K562 (cell line): ENCODE measurements at regions not wholly inside any gene's neighbourhood (a gene's known extent, or its start where the extent isn't known, plus 50 kb on each side); places are given as distances from the start of the nearest gene placed in this dataset.

Experiments
- HNRNPH1 ChIP-seq: fragments of 200-400 bp; formaldehyde crosslinking; optimal IDR thresholded peaks from 2 replicates; pipeline ENCODE3; 2017; ENCODE audit warnings: low read depth, mild to moderate bottlenecking, low read length, moderate library complexity
- HNRNPK ChIP-seq: fragments of 200-400 bp; formaldehyde crosslinking; IDR thresholded peaks from one replicate; pipeline ENCODE4 v1.6.1; 2018; ENCODE audit warnings: mild to moderate bottlenecking, low read depth, low read length; ENCODE audit not compliant: poor library complexity, severe bottlenecking
- MBD2 ChIP-seq: sonication (generic); IDR thresholded peaks from 2 replicates; pipeline ENCODE4 v1.6.1; 2016; ENCODE audit warnings: low read depth, borderline replicate concordance
- SETDB1 ChIP-seq: IDR thresholded peaks from one replicate; pipeline ENCODE4 v1.6.1; 2012; ENCODE audit warnings: low read length, control low read depth, inconsistent platforms
- TF ChIP-seq, protein P1 (sequence below): fragments of 250-450 bp; sonication (Bioruptor Pico); IDR thresholded peaks from 2 replicates; pipeline ENCODE4 v1.5.0; 2022; ENCODE audit warnings: mild to moderate bottlenecking
- TF ChIP-seq, protein P2 (sequence below): fragments of 450-650 bp; IDR thresholded peaks from 2 replicates; pipeline ENCODE4 v1.6.1; 2016; ENCODE audit warnings: low read depth

DNA sequence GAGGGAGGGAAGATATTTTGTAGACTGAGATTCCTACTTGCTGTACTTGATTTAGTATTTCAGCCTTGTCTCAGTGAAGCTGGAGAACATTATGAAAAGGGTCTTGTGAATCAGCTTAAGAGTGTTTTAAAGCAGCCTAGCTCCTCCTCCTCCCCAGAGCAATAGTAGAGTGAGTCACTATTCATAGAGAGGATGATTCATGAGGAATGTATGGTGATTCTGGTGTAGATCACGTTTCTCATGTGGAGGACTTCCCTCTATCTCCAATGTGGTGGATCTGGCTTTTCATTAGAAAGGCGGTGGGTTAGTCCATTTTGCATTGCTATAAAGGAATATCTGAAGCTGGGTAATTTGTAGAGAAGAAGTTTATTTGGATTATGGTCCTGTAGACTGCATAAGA is 340.1 kb upstream of the CHRM2 start:
- TF ChIP-seq, protein P1, sequence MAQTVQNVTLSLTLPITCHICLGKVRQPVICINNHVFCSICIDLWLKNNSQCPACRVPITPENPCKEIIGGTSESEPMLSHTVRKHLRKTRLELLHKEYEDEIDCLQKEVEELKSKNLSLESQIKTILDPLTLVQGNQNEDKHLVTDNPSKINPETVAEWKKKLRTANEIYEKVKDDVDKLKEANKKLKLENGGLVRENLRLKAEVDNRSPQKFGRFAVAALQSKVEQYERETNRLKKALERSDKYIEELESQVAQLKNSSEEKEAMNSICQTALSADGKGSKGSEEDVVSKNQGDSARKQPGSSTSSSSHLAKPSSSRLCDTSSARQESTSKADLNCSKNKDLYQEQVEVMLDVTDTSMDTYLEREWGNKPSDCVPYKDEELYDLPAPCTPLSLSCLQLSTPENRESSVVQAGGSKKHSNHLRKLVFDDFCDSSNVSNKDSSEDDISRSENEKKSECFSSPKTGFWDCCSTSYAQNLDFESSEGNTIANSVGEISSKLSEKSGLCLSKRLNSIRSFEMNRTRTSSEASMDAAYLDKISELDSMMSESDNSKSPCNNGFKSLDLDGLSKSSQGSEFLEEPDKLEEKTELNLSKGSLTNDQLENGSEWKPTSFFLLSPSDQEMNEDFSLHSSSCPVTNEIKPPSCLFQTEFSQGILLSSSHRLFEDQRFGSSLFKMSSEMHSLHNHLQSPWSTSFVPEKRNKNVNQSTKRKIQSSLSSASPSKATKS (CRISPR knock-in tag): no peak
- TF ChIP-seq HNRNPH1 (no peak), SETDB1 (no peak), MBD2 (no peak), HNRNPK (no peak)
- TF ChIP-seq, protein P2, sequence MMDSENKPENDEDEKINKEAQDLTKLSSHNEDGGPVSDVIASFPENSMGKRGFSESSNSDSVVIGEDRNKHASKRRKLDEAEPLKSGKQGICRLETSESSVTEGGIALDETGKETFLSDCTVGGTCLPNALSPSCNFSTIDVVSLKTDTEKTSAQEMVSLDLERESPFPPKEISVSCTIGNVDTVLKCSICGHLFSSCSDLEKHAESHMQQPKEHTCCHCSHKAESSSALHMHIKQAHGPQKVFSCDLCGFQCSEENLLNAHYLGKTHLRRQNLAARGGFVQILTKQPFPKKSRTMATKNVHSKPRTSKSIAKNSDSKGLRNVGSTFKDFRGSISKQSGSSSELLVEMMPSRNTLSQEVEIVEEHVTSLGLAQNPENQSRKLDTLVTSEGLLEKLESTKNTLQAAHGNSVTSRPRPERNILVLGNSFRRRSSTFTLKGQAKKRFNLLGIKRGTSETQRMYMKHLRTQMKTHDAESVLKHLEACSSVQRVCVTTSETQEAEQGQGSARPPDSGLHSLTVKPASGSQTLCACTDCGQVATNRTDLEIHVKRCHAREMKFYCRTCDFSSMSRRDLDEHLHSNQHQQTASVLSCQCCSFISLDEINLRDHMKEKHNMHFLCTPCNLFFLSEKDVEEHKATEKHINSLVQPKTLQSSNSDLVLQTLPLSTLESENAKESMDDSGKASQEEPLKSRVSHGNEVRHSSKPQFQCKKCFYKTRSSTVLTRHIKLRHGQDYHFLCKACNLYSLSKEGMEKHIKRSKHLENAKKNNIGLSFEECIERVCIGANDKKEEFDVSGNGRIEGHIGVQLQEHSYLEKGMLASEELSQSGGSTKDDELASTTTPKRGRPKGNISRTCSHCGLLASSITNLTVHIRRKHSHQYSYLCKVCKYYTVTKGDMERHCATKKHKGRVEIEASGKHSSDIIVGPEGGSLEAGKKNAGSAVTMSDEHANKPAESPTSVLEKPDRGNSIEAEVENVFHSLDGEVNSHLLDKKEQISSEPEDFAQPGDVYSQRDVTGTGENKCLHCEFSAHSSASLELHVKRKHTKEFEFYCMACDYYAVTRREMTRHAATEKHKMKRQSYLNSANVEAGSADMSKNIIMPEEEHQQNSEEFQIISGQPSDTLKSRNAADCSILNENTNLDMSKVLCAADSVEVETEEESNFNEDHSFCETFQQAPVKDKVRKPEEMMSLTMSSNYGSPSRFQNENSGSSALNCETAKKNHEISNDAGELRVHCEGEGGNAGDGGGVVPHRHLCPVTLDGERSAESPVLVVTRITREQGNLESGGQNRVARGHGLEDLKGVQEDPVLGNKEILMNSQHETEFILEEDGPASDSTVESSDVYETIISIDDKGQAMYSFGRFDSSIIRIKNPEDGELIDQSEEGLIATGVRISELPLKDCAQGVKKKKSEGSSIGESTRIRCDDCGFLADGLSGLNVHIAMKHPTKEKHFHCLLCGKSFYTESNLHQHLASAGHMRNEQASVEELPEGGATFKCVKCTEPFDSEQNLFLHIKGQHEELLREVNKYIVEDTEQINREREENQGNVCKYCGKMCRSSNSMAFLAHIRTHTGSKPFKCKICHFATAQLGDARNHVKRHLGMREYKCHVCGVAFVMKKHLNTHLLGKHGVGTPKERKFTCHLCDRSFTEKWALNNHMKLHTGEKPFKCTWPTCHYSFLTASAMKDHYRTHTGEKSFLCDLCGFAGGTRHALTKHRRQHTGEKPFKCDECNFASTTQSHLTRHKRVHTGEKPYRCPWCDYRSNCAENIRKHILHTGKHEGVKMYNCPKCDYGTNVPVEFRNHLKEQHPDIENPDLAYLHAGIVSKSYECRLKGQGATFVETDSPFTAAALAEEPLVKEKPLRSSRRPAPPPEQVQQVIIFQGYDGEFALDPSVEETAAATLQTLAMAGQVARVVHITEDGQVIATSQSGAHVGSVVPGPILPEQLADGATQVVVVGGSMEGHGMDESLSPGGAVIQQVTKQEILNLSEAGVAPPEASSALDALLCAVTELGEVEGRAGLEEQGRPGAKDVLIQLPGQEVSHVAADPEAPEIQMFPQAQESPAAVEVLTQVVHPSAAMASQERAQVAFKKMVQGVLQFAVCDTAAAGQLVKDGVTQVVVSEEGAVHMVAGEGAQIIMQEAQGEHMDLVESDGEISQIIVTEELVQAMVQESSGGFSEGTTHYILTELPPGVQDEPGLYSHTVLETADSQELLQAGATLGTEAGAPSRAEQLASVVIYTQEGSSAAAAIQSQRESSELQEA: no peak
